ENCODE measurements at regions not wholly inside any gene's neighbourhood (a gene's known extent, or its start where the extent isn't known, plus 50 kb on each side); places are given as distances from the start of the nearest gene placed in this dataset.
"Not testable (repeated sequence)": the region's sequence is repeated elsewhere in the genome, so short reads cannot be mapped to it uniquely, and the experiment has no call there.

- Histone ChIP-seq H3K27ac (no peak overlapping the region), H3K27me3 (ENCODE audit: insufficient read depth, low read depth) (no peaks in the 10 kb centered on the region; the same call in 1 of the 2 replicates), H3K4me1 (ENCODE audit: low read depth, poor library complexity, severe bottlenecking) (no peaks in the 10 kb centered on the region), H3K36me3 (ENCODE audit: insufficient read depth) (no peaks in the 10 kb centered on the region), H3K79me2 (ENCODE audit: insufficient read depth, low read depth) (no peaks in the 10 kb centered on the region), H2AFZ (ENCODE audit: low read depth) (no peak overlapping the region), H3K4me2 (no peak overlapping the region), H3K4me3 (IDR thresholded peaks at IDR 0.05; ENCODE audit: insufficient read depth, low read depth, low read length) (no peak overlapping the region), H4K20me1 (ENCODE audit: insufficient read depth) (no peaks in the 10 kb centered on the region), H3K9ac (no peak overlapping the region)
- TF ChIP-seq CTCF (conservative IDR thresholded peaks at IDR 0.05; ENCODE audit: low read depth, low read length), result no peak
Observed at GRCh38 chr2:75290600-75291150, 91.4 kb upstream of the TACR1 start.

- Histone ChIP-seq H3K9ac (no peak overlapping the region), H3K4me2 (no peak overlapping the region), H3K4me3 (IDR thresholded peaks at IDR 0.05; ENCODE audit: insufficient read depth, low read depth, low read length) (no peak overlapping the region), H3K79me2 (ENCODE audit: insufficient read depth, low read depth) (no peaks in the 10 kb centered on the region), H3K4me1 (ENCODE audit: low read depth, poor library complexity, severe bottlenecking) (no peaks in the 10 kb centered on the region), H4K20me1 (ENCODE audit: insufficient read depth) (no peaks in the 10 kb centered on the region), H3K27me3 (ENCODE audit: insufficient read depth, low read depth) (no peaks in the 10 kb centered on the region; the same call in 1 of the 2 replicates), H2AFZ (ENCODE audit: low read depth) (no peak overlapping the region), H3K27ac (no peak overlapping the region), H3K36me3 (ENCODE audit: insufficient read depth) (no peaks in the 10 kb centered on the region)
- no peak for TF ChIP-seq CTCF (conservative IDR thresholded peaks at IDR 0.05; ENCODE audit: low read depth, low read length)
Observed at GRCh38 chr2:75289771-75290170, 90.5 kb upstream of the TACR1 start.

GRCh38 chr2:75289178-75289577 lies 89.9 kb upstream of the TACR1 start:
- not testable (repeated sequence) for H2AFZ ChIP-seq (ENCODE audit: low read depth); H3K36me3 ChIP-seq (ENCODE audit: insufficient read depth)

GRCh38 chr2:75288760-75289159 lies 89.4 kb upstream of the TACR1 start:
- H2AFZ ChIP-seq (ENCODE audit: low read depth), result no peak overlapping the region
- no peak for TF ChIP-seq CTCF (conservative IDR thresholded peaks at IDR 0.05; ENCODE audit: low read depth, low read length)
- no peak overlapping the region for H3K4me3 ChIP-seq (IDR thresholded peaks at IDR 0.05; ENCODE audit: insufficient read depth, low read depth, low read length)
- no peaks in the 10 kb centered on the region for H3K79me2 ChIP-seq (ENCODE audit: insufficient read depth, low read depth)
- H3K27me3 ChIP-seq (ENCODE audit: insufficient read depth, low read depth), result no peaks in the 10 kb centered on the region; the same call in 1 of the 2 replicates
- H3K36me3 ChIP-seq (ENCODE audit: insufficient read depth), result no peaks in the 10 kb centered on the region
- no peak overlapping the region for H3K4me2 ChIP-seq
- no peaks in the 10 kb centered on the region for H4K20me1 ChIP-seq (ENCODE audit: insufficient read depth)
- H3K9ac ChIP-seq, result no peak overlapping the region
- no peaks in the 10 kb centered on the region for H3K4me1 ChIP-seq (ENCODE audit: low read depth, poor library complexity, severe bottlenecking)
- H3K27ac ChIP-seq, result no peak overlapping the region

More at GRCh38 chr2:75289178-75289577, 89.9 kb upstream of the TACR1 start:
- H3K9ac ChIP-seq; H3K4me1 ChIP-seq (ENCODE audit: low read depth, poor library complexity, severe bottlenecking); H3K27me3 ChIP-seq (ENCODE audit: insufficient read depth, low read depth); H3K27ac ChIP-seq; H4K20me1 ChIP-seq (ENCODE audit: insufficient read depth); H3K4me2 ChIP-seq; H3K79me2 ChIP-seq (ENCODE audit: insufficient read depth, low read depth); H3K4me3 ChIP-seq (IDR thresholded peaks at IDR 0.05; ENCODE audit: insufficient read depth, low read depth, low read length): not testable (repeated sequence)

- no peaks in the 10 kb centered on the region; the same call in 1 of the 2 replicates for H3K27me3 ChIP-seq (ENCODE audit: insufficient read depth, low read depth)
- no peak for TF ChIP-seq CTCF (conservative IDR thresholded peaks at IDR 0.05; ENCODE audit: low read depth, low read length)
Observed at GRCh38 chr2:75287624-75288316, 88.5 kb upstream of the TACR1 start.

More at GRCh38 chr2:75287624-75288316, 88.5 kb upstream of the TACR1 start:
- no peaks in the 10 kb centered on the region for H3K4me1 ChIP-seq (ENCODE audit: low read depth, poor library complexity, severe bottlenecking)
- H3K36me3 ChIP-seq (ENCODE audit: insufficient read depth), result no peaks in the 10 kb centered on the region
- no peak overlapping the region for H3K27ac ChIP-seq
- no peak overlapping the region for H3K9ac ChIP-seq
- no peak overlapping the region for H2AFZ ChIP-seq (ENCODE audit: low read depth)
- no peaks in the 10 kb centered on the region for H3K79me2 ChIP-seq (ENCODE audit: insufficient read depth, low read depth)
- no peaks in the 10 kb centered on the region for H4K20me1 ChIP-seq (ENCODE audit: insufficient read depth)
- no peak overlapping the region for H3K4me3 ChIP-seq (IDR thresholded peaks at IDR 0.05; ENCODE audit: insufficient read depth, low read depth, low read length)
- H3K4me2 ChIP-seq, result no peak overlapping the region

Data from KMS-11 (cell line).